ENCODE measurements at regions not wholly inside any gene's neighbourhood (a gene's known extent, or its start where the extent isn't known, plus 50 kb on each side); places are given as distances from the start of the nearest gene placed in this dataset.

GRCh38 chr16:52725043-52725442 is 178.1 kb upstream of the TOX3 start:
- no peak for TF ChIP-seq CTCF (IDR thresholded peaks at IDR 0.05; ENCODE audit: low read depth, low read length)
- Histone ChIP-seq H3K4me3 (no peak overlapping the region), H3K27ac (no peak overlapping the region), H3K9me3 (ENCODE audit: low read depth) (no peaks in the 10 kb centered on the region), H3K27me3 (no peaks in the 10 kb centered on the region), H3K4me1 (ENCODE audit: low read depth) (no peaks in the 10 kb centered on the region), H3K36me3 (no peaks in the 10 kb centered on the region)
- no peak for DNase-seq (ENCODE audit: low read depth in 1 of 2, low spot score in 1 of 2)

- Histone ChIP-seq H3K9me3 (ENCODE audit: low read depth) (no peaks in the 10 kb centered on the region), H3K27me3 (peaks cover under 1% of the 10 kb centered on the region), H3K36me3 (no peaks in the 10 kb centered on the region), H3K4me3 (no peak overlapping the region), H3K27ac (no peak overlapping the region), H3K4me1 (ENCODE audit: low read depth) (no peaks in the 10 kb centered on the region)
- no peak for TF ChIP-seq CTCF (IDR thresholded peaks at IDR 0.05; ENCODE audit: low read depth, low read length)
- no peak for DNase-seq (ENCODE audit: low read depth in 1 of 2, low spot score in 1 of 2)
Measured at GRCh38 chr16:52721331-52721730, 174.4 kb upstream of the TOX3 start.

GRCh38 chr16:52718046-52718445 is 171.1 kb upstream of the TOX3 start:
- TF ChIP-seq CTCF (IDR thresholded peaks at IDR 0.05; ENCODE audit: low read depth, low read length): no peak
- no peaks in the 10 kb centered on the region for H3K9me3 ChIP-seq (ENCODE audit: low read depth)
- no peaks in the 10 kb centered on the region for H3K4me1 ChIP-seq (ENCODE audit: low read depth)
- DNase-seq (ENCODE audit: low read depth in 1 of 2, low spot score in 1 of 2): no peak
- peaks cover 7% of the 10 kb centered on the region for H3K27me3 ChIP-seq
- no peaks in the 10 kb centered on the region for H3K36me3 ChIP-seq
- H3K27ac ChIP-seq: no peak overlapping the region
- no peak overlapping the region for H3K4me3 ChIP-seq

GRCh38 chr16:52713740-52714139 is 166.8 kb upstream of the TOX3 start:
- Histone ChIP-seq H3K4me1 (ENCODE audit: low read depth) (no peaks in the 10 kb centered on the region), H3K27ac (no peak overlapping the region), H3K9me3 (ENCODE audit: low read depth) (no peaks in the 10 kb centered on the region), H3K4me3 (no peak overlapping the region), H3K36me3 (no peaks in the 10 kb centered on the region), H3K27me3 (peaks cover 11% of the 10 kb centered on the region)
- DNase-seq (ENCODE audit: low read depth in 1 of 2, low spot score in 1 of 2): no peak
- TF ChIP-seq CTCF (IDR thresholded peaks at IDR 0.05; ENCODE audit: low read depth, low read length): no peak

GRCh38 chr16:52709306-52709705 is 162.4 kb upstream of the TOX3 start:
- H3K9me3 ChIP-seq (ENCODE audit: low read depth): no peaks in the 10 kb centered on the region
- no peak overlapping the region for H3K27ac ChIP-seq
- no peaks in the 10 kb centered on the region for H3K4me1 ChIP-seq (ENCODE audit: low read depth)
- no peak overlapping the region for H3K4me3 ChIP-seq
- H3K27me3 ChIP-seq: peaks cover 8% of the 10 kb centered on the region
- DNase-seq (ENCODE audit: low read depth in 1 of 2, low spot score in 1 of 2): no peak
- no peak for TF ChIP-seq CTCF (IDR thresholded peaks at IDR 0.05; ENCODE audit: low read depth, low read length)
- no peaks in the 10 kb centered on the region for H3K36me3 ChIP-seq

GRCh38 chr16:52708476-52708875 is 161.5 kb upstream of the TOX3 start:
- H3K27me3 ChIP-seq: peaks cover 4% of the 10 kb centered on the region
- TF ChIP-seq CTCF (IDR thresholded peaks at IDR 0.05; ENCODE audit: low read depth, low read length): no peak
- no peaks in the 10 kb centered on the region for H3K9me3 ChIP-seq (ENCODE audit: low read depth)
- no peaks in the 10 kb centered on the region for H3K4me1 ChIP-seq (ENCODE audit: low read depth)
- DNase-seq (ENCODE audit: low read depth in 1 of 2, low spot score in 1 of 2): no peak
- no peak overlapping the region for H3K27ac ChIP-seq
- H3K36me3 ChIP-seq: no peaks in the 10 kb centered on the region
- H3K4me3 ChIP-seq: no peak overlapping the region

All from cardiac muscle cell (in vitro differentiated cells and primary cell).